SH-SY5Y (cell line): ENCODE measurements at regions not wholly inside any gene's neighbourhood (a gene's known extent, or its start where the extent isn't known, plus 50 kb on each side); places are given as distances from the start of the nearest gene placed in this dataset.

Experiments used
- GATA2 ChIP-seq: IDR thresholded peaks from 2 replicates; pipeline ENCODE4 v1.6.1; 2011; ENCODE audit warnings: mild to moderate bottlenecking, low read depth, low read length
- GATA3 ChIP-seq: IDR thresholded peaks from 2 replicates; pipeline ENCODE4 v1.6.1; 2011; ENCODE audit warnings: low read depth, mild to moderate bottlenecking, low read length, moderate library complexity

GRCh38 chr9:82206490-82206889, 217.9 kb downstream of the SPATA31D1 start:
- no peak for TF ChIP-seq GATA3
- TF ChIP-seq GATA2, result no peak
